Activated CD8-positive, alpha-beta memory T cell treated with anti-CD3 and anti-CD28 coated beads for 4 hours (primary cell): ENCODE measurements at regions not wholly inside any gene's neighbourhood (a gene's known extent, or its start where the extent isn't known, plus 50 kb on each side); places are given as distances from the start of the nearest gene placed in this dataset.
"Not testable (repeated sequence)": the region's sequence is repeated elsewhere in the genome, so short reads cannot be mapped to it uniquely, and the experiment has no call there.

ENCODE experiments used
- DNase-seq, 2 donors: peaks; one replicate each; pipeline ENCODE4 v3.0.0-alpha.2; 2020; ENCODE audit warnings: low read depth in 2 of 2

DNA sequence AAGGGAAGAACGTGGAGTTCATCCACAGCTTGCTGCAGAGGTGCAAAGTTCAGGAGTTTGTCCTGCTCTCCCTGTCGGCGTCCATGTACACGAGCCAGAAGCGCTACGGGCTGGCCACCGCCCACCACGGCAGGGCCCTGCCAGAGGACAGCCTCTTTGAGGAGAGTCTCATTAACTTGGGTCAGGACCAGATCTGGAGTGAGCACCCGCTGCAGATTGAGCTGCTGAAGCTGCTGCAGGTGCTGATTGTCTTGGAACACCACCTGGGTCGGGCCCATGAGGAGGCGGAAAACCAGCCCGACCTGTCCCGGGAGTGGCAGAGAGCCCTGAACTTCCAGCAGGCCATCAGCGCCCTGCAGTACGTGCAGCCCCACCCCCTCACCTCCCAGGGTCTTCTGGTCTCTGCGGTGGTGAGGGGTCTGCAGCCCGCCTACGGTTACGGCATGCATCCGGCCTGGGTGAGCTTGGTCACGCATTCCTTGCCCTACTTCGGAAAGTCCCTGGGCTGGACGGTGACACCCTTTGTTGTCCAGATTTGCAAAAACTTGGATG lies 73.8 kb upstream of the MORC3 start:
- no peak for DNase-seq

GRCh38 chr21:36247316-36248010 lies 72.5 kb upstream of the MORC3 start:
- DNase-seq = no peak

- DNase-seq = no peak
Measured at GRCh38 chr21:36249576-36250422, 70.2 kb upstream of the MORC3 start.

- no peak for DNase-seq
Measured at GRCh38 chr21:36250423-36251075, 69.4 kb upstream of the MORC3 start.

DNA sequence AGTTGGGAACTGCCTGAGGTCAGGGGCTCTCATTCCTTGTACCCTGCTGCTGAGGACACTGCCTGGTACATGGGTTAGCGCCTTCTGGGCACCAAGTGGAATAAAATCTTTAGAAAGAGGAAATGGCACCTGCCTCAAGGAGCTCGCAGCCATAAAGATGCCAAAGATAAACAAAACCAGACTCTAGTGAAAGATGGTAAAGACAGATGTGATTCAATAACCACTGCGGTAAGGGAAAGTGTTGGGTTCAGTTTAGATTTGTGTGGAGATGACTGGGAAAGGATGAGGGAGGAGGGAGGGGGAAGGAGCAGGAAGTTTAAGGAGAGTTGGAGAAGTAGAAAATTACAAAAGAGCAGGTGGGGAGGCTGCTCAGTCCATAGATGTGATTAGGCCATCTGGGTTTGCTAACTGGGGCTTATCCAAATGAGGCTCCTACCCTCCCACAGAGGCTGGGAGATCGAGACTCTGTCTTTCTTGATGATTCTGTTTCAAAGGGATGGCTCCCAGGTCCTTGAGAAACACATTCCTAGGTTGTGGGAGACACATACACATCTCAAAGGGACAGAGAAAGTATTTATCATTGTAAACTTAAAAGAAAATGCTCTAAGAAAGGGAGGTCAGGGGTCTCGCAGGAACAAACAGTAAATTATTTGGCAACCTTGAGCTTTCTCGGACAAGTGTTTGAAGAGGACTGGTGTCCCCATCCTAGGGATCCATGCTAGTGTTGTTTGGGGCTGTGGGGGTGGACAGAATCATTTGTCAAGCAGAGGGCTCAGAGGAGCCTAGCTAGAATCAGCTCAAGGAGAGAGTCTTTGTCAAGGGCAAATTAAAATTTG lies 65.7 kb upstream of the MORC3 start:
- no peak for DNase-seq

DNA sequence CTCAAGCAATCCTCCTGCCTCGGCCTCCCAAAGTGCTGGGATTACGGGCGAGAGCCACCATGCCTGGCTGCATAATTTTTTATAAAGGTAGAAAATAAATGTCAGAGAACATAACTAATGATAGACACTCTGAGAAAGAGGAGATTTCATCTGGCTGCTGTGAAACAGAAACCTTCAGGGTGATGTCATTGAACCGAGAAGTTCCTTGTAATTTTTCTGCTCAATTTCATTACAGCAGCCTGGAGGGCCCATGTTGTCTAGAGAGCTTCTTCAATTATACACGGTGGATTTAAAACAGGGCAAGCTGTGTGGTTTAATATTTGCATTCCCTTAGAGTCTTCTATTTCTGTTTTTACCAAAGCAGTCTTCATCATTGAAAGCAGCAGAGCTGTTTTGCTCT lies 64.3 kb upstream of the MORC3 start:
- no peak for DNase-seq

- no peak for DNase-seq
Measured at GRCh38 chr21:36257657-36258056, 62.3 kb upstream of the MORC3 start.

GRCh38 chr21:36260030-36260787 lies 59.8 kb upstream of the MORC3 start:
- DNase-seq = peak in 1 of 2 donors; percentile 19

DNA sequence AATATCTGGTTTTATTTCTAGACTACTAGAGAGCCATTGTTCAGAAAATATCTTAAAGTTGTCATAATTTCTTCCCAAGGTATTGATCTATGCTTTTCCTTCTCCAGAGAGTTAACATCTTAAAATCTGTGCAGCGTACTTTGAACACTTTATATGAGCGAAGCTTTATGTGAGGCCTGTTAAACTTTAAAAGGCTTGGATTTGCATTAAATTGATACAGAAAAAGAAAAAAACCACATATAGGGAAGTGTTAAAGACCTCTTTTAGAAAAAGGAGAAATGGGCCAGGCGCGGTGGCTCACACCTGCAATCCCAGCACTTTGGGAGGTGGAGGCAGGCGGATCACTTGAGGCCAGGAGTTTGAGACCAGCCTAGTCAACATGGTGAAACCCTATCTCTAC lies 59.2 kb upstream of the MORC3 start:
- no peak for DNase-seq

DNA sequence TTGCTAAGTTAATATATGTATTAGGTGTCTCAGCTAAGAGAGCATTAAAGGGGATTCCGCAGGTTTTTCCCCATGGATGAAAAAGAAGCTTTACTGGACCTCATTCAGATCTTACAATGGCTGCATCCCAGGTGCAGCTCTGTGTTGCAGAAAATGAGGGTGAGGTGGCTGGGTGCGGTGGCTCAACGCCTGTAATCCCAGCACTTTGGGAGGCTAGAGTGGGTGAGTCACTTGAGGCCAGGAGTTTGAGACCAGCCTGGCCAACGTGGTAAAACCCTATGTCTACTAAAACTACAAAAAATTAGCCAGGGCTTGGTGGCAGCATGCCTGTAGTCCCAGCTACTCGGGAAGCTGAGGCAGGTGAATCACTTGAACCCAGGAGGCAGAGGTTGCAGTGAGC lies 58.5 kb upstream of the MORC3 start:
- no peak for DNase-seq

DNA sequence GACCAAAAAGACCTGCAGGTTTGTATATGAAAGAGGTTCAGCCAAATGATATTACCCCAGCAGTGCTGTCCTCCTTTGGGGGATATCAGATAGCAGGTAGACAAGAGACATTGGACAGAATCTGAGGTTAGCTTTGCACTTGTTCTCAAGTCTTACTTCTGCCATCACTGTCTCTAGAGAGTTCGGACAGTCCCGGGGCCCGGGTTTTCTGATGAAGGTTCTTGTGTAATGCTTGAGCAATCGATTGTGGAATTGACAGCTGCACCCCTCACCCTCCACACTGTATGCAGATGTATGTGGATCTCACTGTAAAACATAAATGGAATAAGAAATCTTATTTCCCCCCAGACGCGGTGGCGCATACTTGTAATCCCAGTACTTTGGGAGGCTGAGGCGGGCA lies 56.2 kb upstream of the MORC3 start:
- DNase-seq = no peak

GRCh38 chr21:36265431-36265830 lies 54.6 kb upstream of the MORC3 start:
- DNase-seq = no peak

DNA sequence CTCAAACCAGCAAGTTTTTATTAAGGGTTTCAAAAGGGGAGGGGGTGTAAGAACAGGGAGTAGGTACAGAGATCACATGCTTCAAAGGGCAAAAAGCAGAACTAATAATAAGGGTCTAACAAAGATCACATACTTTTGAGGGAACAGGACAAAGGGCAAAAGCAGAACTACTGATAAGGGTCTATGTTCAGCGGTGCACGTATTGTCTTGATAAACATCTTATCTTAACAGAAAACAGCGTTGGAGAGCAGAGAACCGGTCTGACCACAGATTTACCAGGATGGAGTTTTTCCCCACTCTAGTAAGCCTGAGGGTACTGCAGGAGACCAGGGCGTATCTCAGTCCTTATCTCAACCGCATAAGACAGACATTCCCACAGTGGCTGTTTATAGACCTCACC lies 52.2 kb upstream of the MORC3 start:
- DNase-seq = not testable (repeated sequence)

GRCh38 chr21:36268264-36268663 lies 51.7 kb upstream of the MORC3 start:
- not testable (repeated sequence) for DNase-seq
